ENCODE measurements at regions not wholly inside any gene's neighbourhood (a gene's known extent, or its start where the extent isn't known, plus 50 kb on each side); places are given as distances from the start of the nearest gene placed in this dataset.

DNA sequence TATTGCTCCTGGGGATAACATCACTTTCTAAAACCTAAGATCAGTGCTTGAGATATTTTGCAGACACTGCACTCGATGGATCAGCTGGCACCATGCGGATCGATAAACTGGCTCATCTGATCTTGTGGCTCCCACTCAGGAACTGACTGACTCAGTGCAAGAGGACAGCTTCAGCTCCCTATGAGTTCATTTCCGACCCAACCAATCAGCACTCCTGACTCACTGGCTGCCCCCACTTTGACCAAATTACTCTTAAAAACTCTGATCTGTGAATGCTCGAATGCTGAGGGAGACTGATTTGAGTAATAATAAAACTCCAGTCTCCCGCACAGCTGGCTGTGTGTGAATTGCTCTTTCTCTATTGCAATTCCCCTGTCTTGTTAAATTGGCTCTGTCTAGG lies 110.1 kb downstream of the ANAPC4 start:
- H3K4me1 ChIP-seq (ENCODE audit: insufficient read depth, low read length), result peaks cover 7% of the 10 kb centered on the region
- peaks cover 2% of the 10 kb centered on the region for H3K4me1 Mint-ChIP-seq (ENCODE audit: low read depth, unreplicated experiment)
- no peaks in the 10 kb centered on the region for H3K36me3 Mint-ChIP-seq (ENCODE audit: low read depth, unreplicated experiment)
- H3K9me3 ChIP-seq (ENCODE audit: insufficient read depth, low read depth, low read length), result peaks cover 4% of the 10 kb centered on the region
- H4K20me1 ChIP-seq (ENCODE audit: insufficient read depth, low read length), result no peaks in the 10 kb centered on the region
- no peak overlapping the region for H3K4me2 ChIP-seq (ENCODE audit: low read length)
- H3K27ac ChIP-seq (ENCODE audit: low read depth, low read length), result no peak overlapping the region
- DNase-seq (ENCODE audit: low read depth) (no peak), FAIRE-seq (no peak)
- H3K27me3 Mint-ChIP-seq (ENCODE audit: low read depth, unreplicated experiment), result no peaks in the 10 kb centered on the region
- no peaks in the 10 kb centered on the region for H3K36me3 ChIP-seq (ENCODE audit: insufficient read depth, low read length)
- no peaks in the 10 kb centered on the region for H3K79me2 ChIP-seq (ENCODE audit: insufficient read depth, low read length)
- no peak overlapping the region for H3K9ac ChIP-seq (ENCODE audit: low read length)
- H3K4me3 Mint-ChIP-seq (ENCODE audit: unreplicated experiment), result no peak overlapping the region
- TF ChIP-seq CTCF (IDR thresholded peaks at IDR 0.05; ENCODE audit: insufficient read depth, low read depth, low read length) (no peak), EZH2 (IDR thresholded peaks at IDR 0.05; ENCODE audit: insufficient read depth, low read length) (no peak)
- H2AFZ ChIP-seq (ENCODE audit: low read depth, low read length), result no peak overlapping the region
- H3K9me3 Mint-ChIP-seq (ENCODE audit: unreplicated experiment), result peaks cover 5% of the 10 kb centered on the region
- no peak overlapping the region for H3K27ac Mint-ChIP-seq (ENCODE audit: unreplicated experiment)
- H3K4me3 ChIP-seq (ENCODE audit: insufficient read depth, low read depth, low read length), result no peak overlapping the region
- H3K27me3 ChIP-seq (ENCODE audit: insufficient read depth, low read length), result peaks cover 2% of the 10 kb centered on the region

DNA sequence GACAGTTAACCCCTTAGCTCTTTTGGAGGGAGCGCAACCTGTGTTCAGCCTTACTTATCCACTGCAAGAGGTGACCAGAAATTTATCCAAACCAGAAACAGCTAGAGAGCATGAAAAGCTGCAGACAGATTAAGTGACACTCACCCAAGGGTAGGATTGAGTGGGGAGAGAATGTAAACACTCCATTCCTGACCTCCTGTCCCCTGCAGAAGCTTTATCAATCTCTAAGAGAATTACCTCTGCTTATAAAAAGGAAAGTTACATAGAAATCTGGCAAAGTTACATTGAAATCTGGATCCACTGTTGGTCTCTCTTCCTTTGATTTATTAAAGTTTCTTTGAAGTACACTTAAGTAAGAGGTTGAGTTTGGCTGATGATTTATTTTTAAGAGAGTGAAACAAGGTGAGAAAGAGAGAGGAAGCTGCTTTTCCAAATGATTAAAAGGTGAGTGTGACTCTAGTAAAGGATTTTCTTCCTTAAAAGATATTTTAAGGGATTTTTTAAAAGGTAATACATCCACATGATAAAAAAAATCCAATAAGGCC lies 112.3 kb downstream of the ANAPC4 start:
- FAIRE-seq (no peak), DNase-seq (ENCODE audit: low read depth) (no peak)
- Histone ChIP-seq H3K27ac (ENCODE audit: low read depth, low read length) (no peak overlapping the region), H3K4me3 (ENCODE audit: insufficient read depth, low read depth, low read length) (no peak overlapping the region), H3K9ac (ENCODE audit: low read length) (no peak overlapping the region), H3K9me3 (ENCODE audit: insufficient read depth, low read depth, low read length) (peaks cover 4% of the 10 kb centered on the region), H3K4me2 (ENCODE audit: low read length) (no peak overlapping the region), H3K79me2 (ENCODE audit: insufficient read depth, low read length) (no peaks in the 10 kb centered on the region), H2AFZ (ENCODE audit: low read depth, low read length) (no peak overlapping the region), H3K36me3 (ENCODE audit: insufficient read depth, low read length) (no peaks in the 10 kb centered on the region), H3K27me3 (ENCODE audit: insufficient read depth, low read length) (peaks cover 2% of the 10 kb centered on the region), H3K4me1 (ENCODE audit: insufficient read depth, low read length) (peaks cover 7% of the 10 kb centered on the region), H4K20me1 (ENCODE audit: insufficient read depth, low read length) (no peaks in the 10 kb centered on the region)
- H3K27ac Mint-ChIP-seq (ENCODE audit: unreplicated experiment), result no peak overlapping the region
- peaks cover 2% of the 10 kb centered on the region for H3K4me1 Mint-ChIP-seq (ENCODE audit: low read depth, unreplicated experiment)
- H3K27me3 Mint-ChIP-seq (ENCODE audit: low read depth, unreplicated experiment), result no peaks in the 10 kb centered on the region
- H3K9me3 Mint-ChIP-seq (ENCODE audit: unreplicated experiment), result peaks cover 5% of the 10 kb centered on the region
- TF ChIP-seq CTCF (IDR thresholded peaks at IDR 0.05; ENCODE audit: insufficient read depth, low read depth, low read length) (no peak), EZH2 (IDR thresholded peaks at IDR 0.05; ENCODE audit: insufficient read depth, low read length) (no peak)
- no peak overlapping the region for H3K4me3 Mint-ChIP-seq (ENCODE audit: unreplicated experiment)
- no peaks in the 10 kb centered on the region for H3K36me3 Mint-ChIP-seq (ENCODE audit: low read depth, unreplicated experiment)

- Histone ChIP-seq H3K27ac (ENCODE audit: low read depth, low read length) (no peak overlapping the region), H3K4me2 (ENCODE audit: low read length) (no peak overlapping the region), H3K9ac (ENCODE audit: low read length) (no peak overlapping the region), H3K79me2 (ENCODE audit: insufficient read depth, low read length) (no peaks in the 10 kb centered on the region), H3K27me3 (ENCODE audit: insufficient read depth, low read length) (peaks cover 2% of the 10 kb centered on the region), H4K20me1 (ENCODE audit: insufficient read depth, low read length) (no peaks in the 10 kb centered on the region), H3K36me3 (ENCODE audit: insufficient read depth, low read length) (no peaks in the 10 kb centered on the region), H2AFZ (ENCODE audit: low read depth, low read length) (no peak overlapping the region), H3K4me1 (ENCODE audit: insufficient read depth, low read length) (no peaks in the 10 kb centered on the region), H3K9me3 (ENCODE audit: insufficient read depth, low read depth, low read length) (no peaks in the 10 kb centered on the region), H3K4me3 (ENCODE audit: insufficient read depth, low read depth, low read length) (no peak overlapping the region)
- no peaks in the 10 kb centered on the region for H3K4me1 Mint-ChIP-seq (ENCODE audit: low read depth, unreplicated experiment)
- TF ChIP-seq EZH2 (IDR thresholded peaks at IDR 0.05; ENCODE audit: insufficient read depth, low read length) (no peak), CTCF (IDR thresholded peaks at IDR 0.05; ENCODE audit: insufficient read depth, low read depth, low read length) (no peak)
- FAIRE-seq, result no peak
- peaks cover 2% of the 10 kb centered on the region for H3K9me3 Mint-ChIP-seq (ENCODE audit: unreplicated experiment)
- no peak for DNase-seq (ENCODE audit: low read depth)
- H3K4me3 Mint-ChIP-seq (ENCODE audit: unreplicated experiment), result no peak overlapping the region
- peaks cover 8% of the 10 kb centered on the region for H3K27me3 Mint-ChIP-seq (ENCODE audit: low read depth, unreplicated experiment)
- H3K27ac Mint-ChIP-seq (ENCODE audit: unreplicated experiment), result no peak overlapping the region
- H3K36me3 Mint-ChIP-seq (ENCODE audit: low read depth, unreplicated experiment), result no peaks in the 10 kb centered on the region
Observed at GRCh38 chr4:25493466-25493865, 116.4 kb downstream of the ANAPC4 start.

Measured in astrocyte (in vitro differentiated cells and primary cell).